ENCODE measurements at regions not wholly inside any gene's neighbourhood (a gene's known extent, or its start where the extent isn't known, plus 50 kb on each side); places are given as distances from the start of the nearest gene placed in this dataset.

GRCh38 chr12:87155621-87156020 lies 873.6 kb downstream of the C12orf50 start:
- TF ChIP-seq CTBP1 (IDR thresholded peaks at IDR 0.05; ENCODE audit: borderline replicate concordance): no peak
- no peak for TF ChIP-seq BHLHE40 (IDR thresholded peaks at IDR 0.05; ENCODE audit: borderline replicate concordance)
- no peak for TF ChIP-seq SUZ12 (IDR thresholded peaks at IDR 0.05)
- no peak for TF ChIP-seq TARDBP (IDR thresholded peaks at IDR 0.05)
- no peak for TF ChIP-seq FOXK2 (IDR thresholded peaks at IDR 0.05)
- no peak for TF ChIP-seq L3MBTL2 (conservative IDR thresholded peaks at IDR 0.05)
- no peak for TF ChIP-seq ARNT (IDR thresholded peaks at IDR 0.05)
- no peak for TF ChIP-seq LEF1 (IDR thresholded peaks at IDR 0.05; ENCODE audit: borderline replicate concordance)
- no peak for TF ChIP-seq HDGF (IDR thresholded peaks at IDR 0.05; ENCODE audit: borderline replicate concordance)
- TF ChIP-seq FOXM1 (IDR thresholded peaks at IDR 0.05; ENCODE audit: borderline replicate concordance): no peak
- no peak for TF ChIP-seq NFRKB (IDR thresholded peaks at IDR 0.05)
- ChIA-PET CTCF (no interaction called here), POLR2A (no interaction called here)
- no peak for DNase-seq (ENCODE audit: extremely low spot score)

GRCh38 chr12:87152841-87153528 lies 876.2 kb downstream of the C12orf50 start:
- CTCF ChIA-PET: no interaction called here
- TF ChIP-seq SUZ12 (IDR thresholded peaks at IDR 0.05) (no peak), TARDBP (IDR thresholded peaks at IDR 0.05) (no peak), LEF1 (IDR thresholded peaks at IDR 0.05; ENCODE audit: borderline replicate concordance) (no peak), BHLHE40 (IDR thresholded peaks at IDR 0.05; ENCODE audit: borderline replicate concordance) (no peak), FOXK2 (IDR thresholded peaks at IDR 0.05) (no peak)
- POLR2A ChIA-PET: no interaction called here
- no peak for DNase-seq (ENCODE audit: extremely low spot score)

- TF ChIP-seq HDGF (IDR thresholded peaks at IDR 0.05; ENCODE audit: borderline replicate concordance) (no peak), ELF4 (IDR thresholded peaks at IDR 0.05) (no peak), L3MBTL2 (conservative IDR thresholded peaks at IDR 0.05) (no peak), SUZ12 (IDR thresholded peaks at IDR 0.05) (no peak), PKNOX1 (IDR thresholded peaks at IDR 0.05) (no peak), BHLHE40 (IDR thresholded peaks at IDR 0.05; ENCODE audit: borderline replicate concordance) (no peak), LEF1 (IDR thresholded peaks at IDR 0.05; ENCODE audit: borderline replicate concordance) (no peak), FOXM1 (IDR thresholded peaks at IDR 0.05; ENCODE audit: borderline replicate concordance) (no peak), SP1 (IDR thresholded peaks at IDR 0.05) (no peak), FOXK2 (IDR thresholded peaks at IDR 0.05) (no peak), NFRKB (IDR thresholded peaks at IDR 0.05) (no peak), CTBP1 (IDR thresholded peaks at IDR 0.05; ENCODE audit: borderline replicate concordance) (no peak), ZNF384 (IDR thresholded peaks at IDR 0.05) (no peak), TARDBP (IDR thresholded peaks at IDR 0.05) (no peak), FOXA1 (IDR thresholded peaks at IDR 0.05) (no peak)
- POLR2A ChIA-PET: no interaction called here
- CTCF ChIA-PET: no interaction called here
- DNase-seq (ENCODE audit: extremely low spot score): no peak
These were observed 877.1 kb downstream of the C12orf50 start for GRCh38 chr12:87152075-87152474.

- CTCF ChIA-PET: no interaction called here
- TF ChIP-seq HDGF (IDR thresholded peaks at IDR 0.05; ENCODE audit: borderline replicate concordance) (no peak), ELF4 (IDR thresholded peaks at IDR 0.05) (no peak), FOXA1 (IDR thresholded peaks at IDR 0.05) (no peak), SUZ12 (IDR thresholded peaks at IDR 0.05) (no peak), LEF1 (IDR thresholded peaks at IDR 0.05; ENCODE audit: borderline replicate concordance) (no peak), ZNF384 (IDR thresholded peaks at IDR 0.05) (no peak), PKNOX1 (IDR thresholded peaks at IDR 0.05) (no peak), CTBP1 (IDR thresholded peaks at IDR 0.05; ENCODE audit: borderline replicate concordance) (no peak)
- POLR2A ChIA-PET: no interaction called here
- no peak for DNase-seq (ENCODE audit: extremely low spot score)
These were observed 878.1 kb downstream of the C12orf50 start for GRCh38 chr12:87150969-87151662.

DNA sequence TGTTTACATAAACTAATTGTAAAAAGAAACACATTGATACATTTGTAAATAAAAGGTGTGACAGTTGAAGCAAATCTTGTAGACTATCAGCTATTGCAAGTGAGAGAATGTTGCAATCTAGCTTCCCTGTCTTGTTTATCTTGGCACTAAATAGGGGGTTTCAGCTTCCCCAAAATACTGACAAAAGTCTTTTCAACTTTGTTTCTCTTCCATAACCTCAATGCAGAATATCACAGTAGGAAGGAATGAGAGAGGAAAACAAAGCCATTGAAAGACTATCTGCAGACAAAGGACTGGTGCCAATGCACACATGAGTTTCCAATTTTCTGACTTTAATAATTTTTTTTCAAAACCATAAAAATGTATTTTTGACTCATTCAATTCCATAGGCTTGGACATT lies 886.2 kb upstream of the MGAT4C start:
- no peak for DNase-seq (ENCODE audit: extremely low spot score)
- ChIA-PET POLR2A (no interaction called here), CTCF (no interaction called here)
- TF ChIP-seq LEF1 (IDR thresholded peaks at IDR 0.05; ENCODE audit: borderline replicate concordance) (no peak), ARNT (IDR thresholded peaks at IDR 0.05) (no peak), BHLHE40 (IDR thresholded peaks at IDR 0.05; ENCODE audit: borderline replicate concordance) (no peak), FOXM1 (IDR thresholded peaks at IDR 0.05; ENCODE audit: borderline replicate concordance) (no peak), FOXK2 (IDR thresholded peaks at IDR 0.05) (no peak), PKNOX1 (IDR thresholded peaks at IDR 0.05) (no peak), SUZ12 (IDR thresholded peaks at IDR 0.05) (no peak), TARDBP (IDR thresholded peaks at IDR 0.05) (no peak)

DNA sequence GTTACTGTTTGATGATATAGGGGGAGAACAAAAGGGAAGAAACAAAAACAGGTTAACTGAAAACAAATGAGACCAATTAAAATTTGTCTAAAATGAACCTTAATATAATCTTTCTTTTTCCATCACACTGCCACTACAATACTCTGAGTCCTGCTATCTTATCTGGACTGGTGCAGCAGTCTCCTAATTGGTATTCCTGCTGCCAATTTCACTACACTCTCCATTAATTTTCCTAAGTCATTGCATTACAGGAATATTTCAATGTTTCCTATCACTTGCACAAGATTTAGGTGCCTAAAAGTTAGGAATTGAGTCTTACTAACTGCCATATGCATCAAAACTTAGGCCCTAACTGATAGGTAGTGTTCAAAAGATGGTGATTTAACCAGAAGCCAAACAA lies 884.9 kb upstream of the MGAT4C start:
- TF ChIP-seq SUZ12 (IDR thresholded peaks at IDR 0.05) (no peak), PKNOX1 (IDR thresholded peaks at IDR 0.05) (no peak), FOXM1 (IDR thresholded peaks at IDR 0.05; ENCODE audit: borderline replicate concordance) (no peak), SP1 (IDR thresholded peaks at IDR 0.05) (no peak), TARDBP (IDR thresholded peaks at IDR 0.05) (no peak), LEF1 (IDR thresholded peaks at IDR 0.05; ENCODE audit: borderline replicate concordance) (no peak), L3MBTL2 (conservative IDR thresholded peaks at IDR 0.05) (no peak), ZNF384 (IDR thresholded peaks at IDR 0.05) (no peak), NFRKB (IDR thresholded peaks at IDR 0.05) (no peak), BHLHE40 (IDR thresholded peaks at IDR 0.05; ENCODE audit: borderline replicate concordance) (no peak), ARNT (IDR thresholded peaks at IDR 0.05) (no peak), HDGF (IDR thresholded peaks at IDR 0.05; ENCODE audit: borderline replicate concordance) (no peak), FOXK2 (IDR thresholded peaks at IDR 0.05) (no peak), ELF4 (IDR thresholded peaks at IDR 0.05) (no peak), CTBP1 (IDR thresholded peaks at IDR 0.05; ENCODE audit: borderline replicate concordance) (no peak)
- CTCF ChIA-PET: no interaction called here
- DNase-seq (ENCODE audit: extremely low spot score): no peak
- POLR2A ChIA-PET: no interaction called here

Data from HEK293T (cell line).